ENCODE measurements at regions not wholly inside any gene's neighbourhood (a gene's known extent, or its start where the extent isn't known, plus 50 kb on each side); places are given as distances from the start of the nearest gene placed in this dataset.

- TF ChIP-seq CTCF (conservative IDR thresholded peaks at IDR 0.05) (no peak), EZH2 (IDR thresholded peaks at IDR 0.05; ENCODE audit: low read depth) (no peak)
Measured at GRCh38 chr11:105357764-105358163, 218.2 kb upstream of the CARD18 start.

Data from PC-9 (cell line).